ENCODE measurements at regions not wholly inside any gene's neighbourhood (a gene's known extent, or its start where the extent isn't known, plus 50 kb on each side); places are given as distances from the start of the nearest gene placed in this dataset.

GRCh38 chr1:219430419-219430818 lies 182.5 kb downstream of the ZC3H11B start:
- TF ChIP-seq, protein P1, sequence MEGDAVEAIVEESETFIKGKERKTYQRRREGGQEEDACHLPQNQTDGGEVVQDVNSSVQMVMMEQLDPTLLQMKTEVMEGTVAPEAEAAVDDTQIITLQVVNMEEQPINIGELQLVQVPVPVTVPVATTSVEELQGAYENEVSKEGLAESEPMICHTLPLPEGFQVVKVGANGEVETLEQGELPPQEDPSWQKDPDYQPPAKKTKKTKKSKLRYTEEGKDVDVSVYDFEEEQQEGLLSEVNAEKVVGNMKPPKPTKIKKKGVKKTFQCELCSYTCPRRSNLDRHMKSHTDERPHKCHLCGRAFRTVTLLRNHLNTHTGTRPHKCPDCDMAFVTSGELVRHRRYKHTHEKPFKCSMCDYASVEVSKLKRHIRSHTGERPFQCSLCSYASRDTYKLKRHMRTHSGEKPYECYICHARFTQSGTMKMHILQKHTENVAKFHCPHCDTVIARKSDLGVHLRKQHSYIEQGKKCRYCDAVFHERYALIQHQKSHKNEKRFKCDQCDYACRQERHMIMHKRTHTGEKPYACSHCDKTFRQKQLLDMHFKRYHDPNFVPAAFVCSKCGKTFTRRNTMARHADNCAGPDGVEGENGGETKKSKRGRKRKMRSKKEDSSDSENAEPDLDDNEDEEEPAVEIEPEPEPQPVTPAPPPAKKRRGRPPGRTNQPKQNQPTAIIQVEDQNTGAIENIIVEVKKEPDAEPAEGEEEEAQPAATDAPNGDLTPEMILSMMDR (IDR thresholded peaks at IDR 0.05; ENCODE audit: low read depth, low read length), result no peak
- no peak for DNase-seq (ENCODE audit: extremely low read depth, low read depth)

DNA sequence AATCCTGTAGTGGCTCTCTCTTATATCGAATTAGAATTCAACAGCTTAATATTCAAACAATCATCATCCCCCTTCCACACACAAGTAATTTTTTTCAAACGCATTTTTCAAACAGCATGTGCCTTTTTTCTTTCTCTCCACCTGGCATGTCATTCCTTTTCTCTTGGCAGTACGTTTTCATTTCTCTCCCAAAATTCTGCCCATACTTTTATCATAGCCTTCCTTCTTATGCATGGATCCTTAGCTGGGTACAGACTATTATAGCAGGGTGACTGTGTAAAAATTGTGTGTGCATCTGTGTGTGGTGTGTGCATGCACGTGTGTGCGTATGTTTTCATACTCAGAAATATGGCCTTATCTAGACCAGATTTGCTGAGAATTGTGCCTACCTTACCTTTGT lies 184.3 kb downstream of the ZC3H11B start:
- no peak for DNase-seq (ENCODE audit: extremely low read depth, low read depth)
- TF ChIP-seq, protein P1 (IDR thresholded peaks at IDR 0.05; ENCODE audit: low read depth, low read length), result no peak

DNA sequence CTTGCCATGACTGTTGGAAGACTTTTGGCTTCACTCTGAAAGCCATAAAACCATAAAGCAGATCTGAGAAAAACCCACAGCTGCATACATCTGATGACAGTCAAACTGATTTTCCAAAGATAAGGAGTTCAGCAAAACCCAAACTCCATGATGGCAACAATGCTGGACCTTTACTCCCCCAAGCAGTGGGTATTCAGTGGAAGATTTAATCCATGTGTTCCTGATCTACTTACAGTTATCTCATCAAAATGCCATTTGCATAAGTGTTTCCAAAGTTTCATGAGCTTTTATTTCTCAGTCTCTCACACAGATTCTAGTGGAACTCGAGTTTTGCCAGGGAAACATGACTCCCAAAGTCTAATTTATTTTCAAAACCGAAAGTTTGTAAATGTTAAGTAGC lies 184.9 kb downstream of the ZC3H11B start:
- no peak for DNase-seq (ENCODE audit: extremely low read depth, low read depth)
- TF ChIP-seq, protein P1 (IDR thresholded peaks at IDR 0.05; ENCODE audit: low read depth, low read length), result no peak

DNA sequence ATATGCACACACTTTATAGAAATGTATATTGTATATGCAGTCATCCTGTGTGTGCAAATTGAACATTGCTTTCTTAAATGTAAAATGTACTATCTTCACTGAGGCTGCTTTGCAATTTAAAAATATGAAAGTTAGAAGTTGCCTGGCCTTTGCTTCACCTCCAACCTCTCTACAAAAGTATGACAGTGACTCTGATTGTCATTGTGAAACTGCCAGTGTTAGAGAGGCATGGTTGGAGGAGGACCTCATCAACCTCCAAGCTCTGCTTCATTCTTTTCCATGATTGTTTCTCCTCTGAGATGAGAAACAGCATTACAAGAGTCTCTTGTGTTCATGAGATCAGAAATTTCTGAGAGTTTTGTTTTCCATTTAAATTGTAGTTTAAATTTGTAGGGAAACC lies 185.5 kb downstream of the ZC3H11B start:
- DNase-seq (ENCODE audit: extremely low read depth, low read depth), result no peak
- TF ChIP-seq, protein P1 (IDR thresholded peaks at IDR 0.05; ENCODE audit: low read depth, low read length), result no peak

- no peak for DNase-seq (ENCODE audit: extremely low read depth, low read depth)
- TF ChIP-seq, protein P1 (IDR thresholded peaks at IDR 0.05; ENCODE audit: low read depth, low read length), result no peak
Observed at GRCh38 chr1:219422811-219423598, 189.9 kb downstream of the ZC3H11B start.

DNA sequence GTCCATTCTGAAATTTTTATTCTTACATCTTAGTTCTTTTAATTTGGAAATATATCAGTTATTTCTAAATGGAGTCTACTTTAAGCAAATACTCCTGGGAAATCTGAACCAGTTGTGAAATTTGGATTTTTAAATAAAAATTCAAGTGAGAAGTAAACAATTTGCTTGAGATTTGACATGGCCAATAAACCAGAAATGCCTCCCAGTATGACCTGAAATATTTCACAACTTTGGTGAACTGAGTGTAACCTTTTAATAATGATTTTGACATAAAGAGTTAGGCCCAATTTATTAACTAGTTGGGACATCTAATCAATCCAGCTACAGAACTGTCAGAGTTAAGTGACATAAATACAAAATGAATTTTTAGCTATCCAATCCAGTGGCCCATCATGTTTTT lies 192.0 kb downstream of the ZC3H11B start:
- DNase-seq (ENCODE audit: extremely low read depth, low read depth), result no peak
- TF ChIP-seq, protein P1 (IDR thresholded peaks at IDR 0.05; ENCODE audit: low read depth, low read length), result no peak

DNA sequence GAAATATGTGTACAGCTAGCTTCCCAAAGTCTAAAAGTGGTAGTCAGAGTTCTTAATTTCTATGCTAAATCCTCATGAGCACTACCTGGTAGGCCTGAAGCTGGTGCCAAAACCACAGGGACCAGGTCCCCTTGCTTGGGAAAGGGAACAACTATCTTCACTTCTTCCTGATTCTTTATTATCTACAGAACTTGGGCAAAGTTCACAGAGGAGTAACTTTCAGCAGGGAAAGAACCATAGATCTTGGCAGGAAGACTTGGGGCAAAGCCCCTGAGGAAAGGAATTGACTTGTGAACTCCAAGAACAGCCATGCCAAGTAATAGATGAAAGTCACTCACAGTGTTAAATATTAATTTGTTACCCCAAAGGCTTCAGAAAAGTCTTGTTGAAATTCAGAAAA lies 193.0 kb downstream of the ZC3H11B start:
- DNase-seq (ENCODE audit: extremely low read depth, low read depth), result no peak

More for the DNA sequence above, 193.0 kb downstream of the ZC3H11B start:
- TF ChIP-seq, protein P1 (IDR thresholded peaks at IDR 0.05; ENCODE audit: low read depth, low read length), result no peak

Measured in AG09319 (cell line).